ENCODE measurements at regions not wholly inside any gene's neighbourhood (a gene's known extent, or its start where the extent isn't known, plus 50 kb on each side); places are given as distances from the start of the nearest gene placed in this dataset.

- no peak overlapping the region for H3K9ac ChIP-seq
- no peaks in the 10 kb centered on the region for H3K4me1 ChIP-seq
- no peak for TF ChIP-seq Cebpa-rat (IDR thresholded peaks at IDR 0.05)
- H3K36me3 ChIP-seq, result no peaks in the 10 kb centered on the region
- no peak overlapping the region for H3K27ac ChIP-seq
- H3K9me3 ChIP-seq, result no peaks in the 10 kb centered on the region
- H4K20me1 ChIP-seq, result no peaks in the 10 kb centered on the region
- no peaks in the 10 kb centered on the region for H3K27me3 ChIP-seq
- no peak overlapping the region for H3K4me2 ChIP-seq
- no peak overlapping the region for H3K4me3 ChIP-seq
Observed at GRCh38 chr2:156064540-156064939, 268.0 kb downstream of the NR4A2 start.

- no peak overlapping the region for H3K4me3 ChIP-seq
- no peak overlapping the region for H3K9ac ChIP-seq
- no peaks in the 10 kb centered on the region for H4K20me1 ChIP-seq
- no peaks in the 10 kb centered on the region for H3K4me1 ChIP-seq
- no peak overlapping the region for H3K4me2 ChIP-seq
- no peaks in the 10 kb centered on the region for H3K9me3 ChIP-seq
- no peaks in the 10 kb centered on the region for H3K36me3 ChIP-seq
- H3K27me3 ChIP-seq, result no peaks in the 10 kb centered on the region
- TF ChIP-seq Cebpa-rat (IDR thresholded peaks at IDR 0.05), result no peak
- no peak overlapping the region for H3K27ac ChIP-seq
Observed at GRCh38 chr2:156057647-156058046, 274.9 kb downstream of the NR4A2 start.

- H3K4me3 ChIP-seq, result no peak overlapping the region
- H3K9ac ChIP-seq, result no peak overlapping the region
- H3K9me3 ChIP-seq, result no peaks in the 10 kb centered on the region
- no peaks in the 10 kb centered on the region for H3K36me3 ChIP-seq
- H3K4me2 ChIP-seq, result no peak overlapping the region
- no peaks in the 10 kb centered on the region for H3K27me3 ChIP-seq
- no peak for TF ChIP-seq Cebpa-rat (IDR thresholded peaks at IDR 0.05)
- no peaks in the 10 kb centered on the region for H4K20me1 ChIP-seq
- H3K27ac ChIP-seq, result no peak overlapping the region
- no peaks in the 10 kb centered on the region for H3K4me1 ChIP-seq
Observed at GRCh38 chr2:156054983-156055382, 277.5 kb downstream of the NR4A2 start.

GRCh38 chr2:156046900-156047299 is 285.6 kb downstream of the NR4A2 start:
- H3K27ac ChIP-seq, result no peak overlapping the region
- no peak overlapping the region for H3K4me2 ChIP-seq
- H3K36me3 ChIP-seq, result no peaks in the 10 kb centered on the region
- no peak for TF ChIP-seq Cebpa-rat (IDR thresholded peaks at IDR 0.05)
- H3K9ac ChIP-seq, result no peak overlapping the region
- no peak overlapping the region for H3K4me3 ChIP-seq
- no peaks in the 10 kb centered on the region for H4K20me1 ChIP-seq
- H3K4me1 ChIP-seq, result no peaks in the 10 kb centered on the region
- H3K9me3 ChIP-seq, result no peaks in the 10 kb centered on the region
- no peaks in the 10 kb centered on the region for H3K27me3 ChIP-seq

- no peaks in the 10 kb centered on the region for H3K27me3 ChIP-seq
- no peaks in the 10 kb centered on the region for H3K9me3 ChIP-seq
- no peak overlapping the region for H3K9ac ChIP-seq
- H3K27ac ChIP-seq, result no peak overlapping the region
- TF ChIP-seq Cebpa-rat (IDR thresholded peaks at IDR 0.05), result no peak
- no peak overlapping the region for H3K4me3 ChIP-seq
- no peaks in the 10 kb centered on the region for H3K4me1 ChIP-seq
- no peak overlapping the region for H3K4me2 ChIP-seq
- H3K36me3 ChIP-seq, result no peaks in the 10 kb centered on the region
- no peaks in the 10 kb centered on the region for H4K20me1 ChIP-seq
Observed at GRCh38 chr2:156042895-156043294, 289.6 kb downstream of the NR4A2 start.

- Histone ChIP-seq H3K4me1 (no peaks in the 10 kb centered on the region), H3K9ac (no peak overlapping the region), H3K27me3 (no peaks in the 10 kb centered on the region), H3K4me3 (no peak overlapping the region), H3K36me3 (no peaks in the 10 kb centered on the region), H4K20me1 (no peaks in the 10 kb centered on the region), H3K4me2 (no peak overlapping the region), H3K27ac (no peak overlapping the region), H3K9me3 (no peaks in the 10 kb centered on the region)
- TF ChIP-seq Cebpa-rat (IDR thresholded peaks at IDR 0.05), result no peak
Observed at GRCh38 chr2:156038021-156038420, 294.5 kb downstream of the NR4A2 start.

- Histone ChIP-seq H3K4me1 (no peaks in the 10 kb centered on the region), H4K20me1 (no peaks in the 10 kb centered on the region), H3K27me3 (no peaks in the 10 kb centered on the region), H3K9ac (no peak overlapping the region), H3K27ac (no peak overlapping the region), H3K4me2 (no peak overlapping the region), H3K4me3 (no peak overlapping the region), H3K36me3 (no peaks in the 10 kb centered on the region), H3K9me3 (no peaks in the 10 kb centered on the region)
- TF ChIP-seq Cebpa-rat (IDR thresholded peaks at IDR 0.05), result no peak
Observed at GRCh38 chr2:156037482-156037881, 295.0 kb downstream of the NR4A2 start.

- no peaks in the 10 kb centered on the region for H4K20me1 ChIP-seq
- no peak for TF ChIP-seq Cebpa-rat (IDR thresholded peaks at IDR 0.05)
- H3K4me2 ChIP-seq, result no peak overlapping the region
Observed at GRCh38 chr2:156031121-156031520, 301.4 kb downstream of the NR4A2 start.

GRCh38 chr2:156023229-156023869 is 309.2 kb downstream of the NR4A2 start:
- Histone ChIP-seq H3K27me3 (no peaks in the 10 kb centered on the region), H4K20me1 (no peaks in the 10 kb centered on the region), H3K9me3 (no peaks in the 10 kb centered on the region), H3K9ac (no peak overlapping the region), H3K4me3 (no peak overlapping the region), H3K4me1 (peaks cover 7% of the 10 kb centered on the region; the same call in 1 of the 2 replicates), H3K36me3 (no peaks in the 10 kb centered on the region), H3K27ac (no peak overlapping the region), H3K4me2 (no peak overlapping the region)
- TF ChIP-seq Cebpa-rat (IDR thresholded peaks at IDR 0.05), result no peak

More at GRCh38 chr2:156031121-156031520, 301.4 kb downstream of the NR4A2 start:
- H3K9me3 ChIP-seq, result no peaks in the 10 kb centered on the region
- H3K9ac ChIP-seq, result no peak overlapping the region
- H3K36me3 ChIP-seq, result no peaks in the 10 kb centered on the region
- no peak overlapping the region for H3K4me3 ChIP-seq
- H3K4me1 ChIP-seq, result no peaks in the 10 kb centered on the region
- no peak overlapping the region for H3K27ac ChIP-seq
- H3K27me3 ChIP-seq, result no peaks in the 10 kb centered on the region

- Histone ChIP-seq H3K36me3 (no peaks in the 10 kb centered on the region), H3K4me2 (no peak overlapping the region), H3K27ac (no peak overlapping the region)
Observed at GRCh38 chr2:156021146-156022040, 311.1 kb downstream of the NR4A2 start.

More at GRCh38 chr2:156021146-156022040, 311.1 kb downstream of the NR4A2 start:
- Histone ChIP-seq H3K4me1 (peaks cover 7% of the 10 kb centered on the region; the same call in 1 of the 2 replicates), H4K20me1 (no peaks in the 10 kb centered on the region), H3K27me3 (no peaks in the 10 kb centered on the region), H3K9me3 (no peaks in the 10 kb centered on the region), H3K4me3 (no peak overlapping the region), H3K9ac (no peak overlapping the region)
- no peak for TF ChIP-seq Cebpa-rat (IDR thresholded peaks at IDR 0.05)

All from BLaER1 (cell line).